ENCODE measurements at regions not wholly inside any gene's neighbourhood (a gene's known extent, or its start where the extent isn't known, plus 50 kb on each side); places are given as distances from the start of the nearest gene placed in this dataset.

DNA sequence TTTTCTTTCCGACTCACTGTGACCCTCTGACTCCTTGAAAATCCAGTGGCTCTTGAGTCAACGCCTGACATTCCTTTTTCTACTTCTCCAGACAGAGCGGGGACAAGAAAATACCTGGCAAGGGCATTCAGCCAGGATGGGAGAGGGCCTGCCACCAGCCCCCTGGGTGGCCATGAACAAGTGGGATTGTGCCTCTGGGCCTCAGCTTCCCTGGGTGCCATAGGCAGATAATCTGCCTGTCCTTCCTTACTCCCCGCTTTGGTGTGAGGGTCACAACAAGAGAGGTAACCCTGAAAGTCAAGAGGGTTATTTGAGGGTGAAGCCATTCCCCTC, 613.9 kb upstream of the CADM1 start:
- peaks cover 0 to 7% (median 0%) of the 10 kb centered on the region in 4 donors for H3K9me3 ChIP-seq
- no peak for ATAC-seq (ENCODE audit: low FRiP score in 2 of 2)
- TF ChIP-seq POLR2A (IDR thresholded peaks at IDR 0.05), result no peak
- TF ChIP-seq POLR2AphosphoS5 (IDR thresholded peaks at IDR 0.05), result no peak
- TF ChIP-seq, protein P1, sequence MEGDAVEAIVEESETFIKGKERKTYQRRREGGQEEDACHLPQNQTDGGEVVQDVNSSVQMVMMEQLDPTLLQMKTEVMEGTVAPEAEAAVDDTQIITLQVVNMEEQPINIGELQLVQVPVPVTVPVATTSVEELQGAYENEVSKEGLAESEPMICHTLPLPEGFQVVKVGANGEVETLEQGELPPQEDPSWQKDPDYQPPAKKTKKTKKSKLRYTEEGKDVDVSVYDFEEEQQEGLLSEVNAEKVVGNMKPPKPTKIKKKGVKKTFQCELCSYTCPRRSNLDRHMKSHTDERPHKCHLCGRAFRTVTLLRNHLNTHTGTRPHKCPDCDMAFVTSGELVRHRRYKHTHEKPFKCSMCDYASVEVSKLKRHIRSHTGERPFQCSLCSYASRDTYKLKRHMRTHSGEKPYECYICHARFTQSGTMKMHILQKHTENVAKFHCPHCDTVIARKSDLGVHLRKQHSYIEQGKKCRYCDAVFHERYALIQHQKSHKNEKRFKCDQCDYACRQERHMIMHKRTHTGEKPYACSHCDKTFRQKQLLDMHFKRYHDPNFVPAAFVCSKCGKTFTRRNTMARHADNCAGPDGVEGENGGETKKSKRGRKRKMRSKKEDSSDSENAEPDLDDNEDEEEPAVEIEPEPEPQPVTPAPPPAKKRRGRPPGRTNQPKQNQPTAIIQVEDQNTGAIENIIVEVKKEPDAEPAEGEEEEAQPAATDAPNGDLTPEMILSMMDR (IDR thresholded peaks at IDR 0.05), result no peak
- TF ChIP-seq EP300 (IDR thresholded peaks at IDR 0.05), result no peak
- WGBS, 2 donors, result 67 to 83% methylated on average over 4 of the region's 4 CpGs
- H3K27ac ChIP-seq, result no peak overlapping the region
- no peaks in the 10 kb centered on the region for H3K4me1 ChIP-seq
- no peak overlapping the region for H3K4me3 ChIP-seq
- DNase-seq, result no peak
- H3K27me3 ChIP-seq, result no peaks in the 10 kb centered on the region
- H3K36me3 ChIP-seq, result no peaks in the 10 kb centered on the region

DNA sequence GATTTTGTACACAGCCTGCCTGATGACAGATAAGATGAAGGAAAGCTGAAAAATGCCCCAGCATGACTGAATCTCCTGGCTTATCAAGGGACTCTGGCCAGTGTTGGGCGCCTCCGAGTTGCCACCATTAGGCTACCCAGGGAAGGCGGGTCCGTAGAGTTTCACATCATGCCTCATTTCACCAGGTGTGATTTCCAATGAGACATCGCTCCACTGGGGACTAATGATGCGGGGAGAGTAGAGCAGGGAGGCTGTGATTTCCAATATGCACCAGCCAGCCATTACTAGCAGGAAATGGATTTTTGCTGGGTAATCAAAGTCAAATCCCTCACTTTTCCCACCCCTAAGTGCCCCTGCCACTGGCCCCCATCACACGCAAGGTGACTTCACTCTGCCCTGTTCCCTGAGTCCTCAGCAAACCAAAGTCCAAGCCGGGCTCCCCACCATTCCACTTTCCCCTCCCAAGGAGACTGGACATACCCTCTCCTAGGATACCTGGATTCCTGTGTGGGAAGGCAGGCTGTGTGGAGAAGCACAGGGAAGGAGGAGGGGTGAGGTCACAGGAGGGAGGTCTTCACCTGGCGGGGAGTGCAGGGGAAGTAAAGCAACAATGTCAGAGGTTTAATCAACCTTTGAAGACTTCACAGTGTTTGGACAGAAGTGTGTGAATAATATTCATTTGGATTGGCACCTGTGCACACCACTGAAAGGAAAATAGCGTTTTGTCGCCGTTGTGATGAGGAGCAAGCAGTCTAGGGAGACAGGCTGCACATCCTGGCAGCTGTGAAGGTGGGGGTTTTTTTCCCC, 613.3 kb upstream of the CADM1 start:
- 86 to 92% methylated on average over 12 of the region's 12 CpGs for WGBS, 2 donors
- Histone ChIP-seq H3K4me1 (no peaks in the 10 kb centered on the region), H3K27ac (no peak overlapping the region), H3K36me3 (no peaks in the 10 kb centered on the region), H3K4me3 (no peak overlapping the region), H3K27me3 (no peaks in the 10 kb centered on the region), H3K9me3 (peaks cover 0 to 9% (median 0%) of the 10 kb centered on the region in 4 donors)
- DNase-seq (no peak), ATAC-seq (ENCODE audit: low FRiP score in 2 of 2) (no peak)
- TF ChIP-seq POLR2A (IDR thresholded peaks at IDR 0.05) (no peak), EP300 (IDR thresholded peaks at IDR 0.05) (no peak), POLR2AphosphoS5 (IDR thresholded peaks at IDR 0.05) (no peak)
- TF ChIP-seq, protein P1 (IDR thresholded peaks at IDR 0.05), result no peak

DNA sequence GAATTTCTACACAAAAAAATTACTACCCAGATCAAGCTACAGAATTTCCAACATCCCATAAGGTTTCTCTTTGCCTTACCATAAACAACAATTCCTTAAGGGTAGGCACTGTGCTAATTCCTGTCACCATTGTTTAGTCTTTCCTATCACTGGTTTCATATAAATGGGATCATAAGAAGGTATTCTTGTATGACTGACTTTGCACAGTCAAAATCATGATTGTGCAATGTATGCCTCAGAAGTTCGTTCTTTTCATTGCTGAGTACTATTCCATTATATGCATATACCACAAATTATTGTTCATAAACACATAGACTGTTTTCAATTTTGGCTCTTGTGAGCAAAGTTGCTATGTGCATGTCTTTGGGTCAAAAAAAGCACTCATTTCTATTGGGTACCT, 611.6 kb upstream of the CADM1 start:
- Histone ChIP-seq H3K4me1 (no peaks in the 10 kb centered on the region), H3K36me3 (no peaks in the 10 kb centered on the region), H3K4me3 (no peak overlapping the region), H3K27ac (no peak overlapping the region), H3K9me3 (peaks cover 0 to 9% (median 0%) of the 10 kb centered on the region in 4 donors), H3K27me3 (no peaks in the 10 kb centered on the region)
- DNase-seq (no peak), ATAC-seq (ENCODE audit: low FRiP score in 2 of 2) (no peak)
- 96 to 100% methylated on average over 1 of the region's 1 CpG for WGBS, 2 donors
- TF ChIP-seq POLR2A (IDR thresholded peaks at IDR 0.05), result no peak
- TF ChIP-seq, protein P1 (IDR thresholded peaks at IDR 0.05), result no peak
- TF ChIP-seq POLR2AphosphoS5 (IDR thresholded peaks at IDR 0.05), result no peak
- no peak for TF ChIP-seq EP300 (IDR thresholded peaks at IDR 0.05)

DNA sequence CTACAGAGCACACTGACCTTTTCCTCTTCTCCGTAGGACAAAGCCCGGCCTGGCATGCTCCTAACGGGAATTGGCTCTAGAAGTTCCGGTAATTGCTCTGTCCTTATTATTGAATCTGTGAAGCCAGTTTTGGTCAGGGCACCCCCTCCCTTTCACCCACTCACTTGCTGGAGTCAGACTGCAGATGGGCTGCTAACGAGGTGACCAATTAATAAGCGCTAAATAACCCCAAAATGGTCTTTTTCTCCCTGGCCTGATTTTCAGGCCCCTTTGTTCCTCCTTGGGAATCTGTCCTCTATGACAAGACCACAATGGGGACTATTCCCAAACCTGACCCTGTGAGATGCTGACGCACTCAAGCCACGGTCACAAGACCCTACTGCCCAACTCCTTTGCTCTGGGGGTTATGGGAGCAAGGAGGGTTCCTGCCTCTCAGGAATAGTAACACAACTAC, 610.0 kb upstream of the CADM1 start:
- Histone ChIP-seq H3K4me3 (no peak overlapping the region), H3K9me3 (peaks cover 0 to 9% (median 0%) of the 10 kb centered on the region in 4 donors), H3K36me3 (no peaks in the 10 kb centered on the region), H3K27ac (no peak overlapping the region), H3K27me3 (no peaks in the 10 kb centered on the region), H3K4me1 (no peaks in the 10 kb centered on the region)
- 79 to 89% methylated on average over 7 to 8 of the region's 8 CpGs for WGBS, 2 donors
- no peak for DNase-seq
- TF ChIP-seq POLR2A (IDR thresholded peaks at IDR 0.05) (no peak), EP300 (IDR thresholded peaks at IDR 0.05) (no peak), POLR2AphosphoS5 (IDR thresholded peaks at IDR 0.05) (no peak)
- TF ChIP-seq, protein P1 (IDR thresholded peaks at IDR 0.05), result no peak
- ATAC-seq (ENCODE audit: low FRiP score in 2 of 2), result no peak
